Spleen (tissue), 11 donors: ENCODE measurements at regions not wholly inside any gene's neighbourhood (a gene's known extent, or its start where the extent isn't known, plus 50 kb on each side); places are given as distances from the start of the nearest gene placed in this dataset.

Source experiments
- DNase-seq: peaks from one replicate; pipeline ENCODE4 v3.0.0-alpha.2; 2020
- H3K27ac ChIP-seq, 8 donors: fragments of 200-600 bp; sonication (generic) in 7 of 8; 1 replicate in 4 of 8; 2 replicates in 4 of 8; pipeline versions ENCODE4 v1.5.0 to v1.8.0; 2016 to 2021; ENCODE audit warnings: inconsistent platforms in 4 of 8, mild to moderate bottlenecking in 4 of 8, moderate library complexity in 1 of 8
- H3K27me3 ChIP-seq, 7 donors: fragments of 200-600 bp; sonication (generic) in 6 of 7; replicated peaks in 1 of 7; 1 replicate in 4 of 7; 2 replicates in 3 of 7; pipeline versions ENCODE4 v1.5.0 to v1.8.0; 2016 to 2021; ENCODE audit warnings: inconsistent platforms in 3 of 7, mild to moderate bottlenecking in 1 of 7
- H3K36me3 ChIP-seq, 6 donors: fragments of 200-600 bp; sonication (generic) in 5 of 6; 1 replicate in 4 of 6; 2 replicates in 2 of 6; pipeline versions ENCODE4 v1.5.0 to v1.8.0; 2016 to 2021; ENCODE audit warnings: inconsistent platforms in 2 of 6
- H3K4me1 ChIP-seq, 6 donors: fragments of 200-600 bp; sonication (generic) in 5 of 6; 1 replicate in 3 of 6; 2 replicates in 3 of 6; pipeline versions ENCODE4 v1.5.0 to v1.8.0; 2016 to 2021; ENCODE audit warnings: inconsistent platforms in 3 of 6
- H3K4me3 ChIP-seq, 8 donors: fragments of 200-600 bp; sonication (generic) in 7 of 8; 1 replicate in 4 of 8; 2 replicates in 4 of 8; pipeline versions ENCODE4 v1.5.0 to v1.8.0; 2016 to 2021; ENCODE audit warnings: inconsistent platforms in 4 of 8, mild to moderate bottlenecking in 4 of 8, moderate library complexity in 2 of 8
- H3K9me3 ChIP-seq, 8 donors: fragments of 200-600 bp; sonication (generic) in 7 of 8; 1 replicate in 4 of 8; 2 replicates in 4 of 8; pipeline versions ENCODE4 v1.5.0 to v1.8.0; 2016 to 2021; ENCODE audit warnings: inconsistent platforms in 4 of 8
- POLR2A ChIP-seq, 3 donors: fragments of 450-650 bp; IDR thresholded peaks; one replicate each; pipeline ENCODE4 v1.5.1; 2017; ENCODE audit warnings: antibody characterized with exemption in 3 of 3, mild to moderate bottlenecking in 1 of 3
- POLR2AphosphoS5 ChIP-seq, 3 donors: sonication (generic); formaldehyde crosslinking; IDR thresholded peaks; one replicate each; pipeline ENCODE4 v1.5.1; 2017; ENCODE audit warnings: antibody characterized with exemption in 3 of 3
- WGBS, 5 donors: extraction: QIAGEN DNeasy Blood & Tissue Kit in 3 of 5; methylation state at CpG; one replicate each; pipeline versions ENCODE4 v1.1.5 to v1.1.7; 2013 to 2018; 5-methylcytosine and 5-hydroxymethylcytosine counted together
- intact Hi-C: fragments of 100-400 bp; cut with DNase I; formaldehyde crosslinking; loops from one replicate; pipeline ENCODE4 v1.15.0; 2023; ENCODE audit warnings: low total_unique reads
- TF ChIP-seq, protein P1 (sequence below), 11 experiments: fragments of 200-600 bp in 7 of 11; fragments of 450-650 bp in 4 of 11; sonication (generic) in 4 of 11; IDR thresholded peaks in 8 of 11; conservative IDR thresholded peaks in 3 of 11; 1 replicate in 7 of 11; 2 replicates in 4 of 11; pipeline versions ENCODE4 v1.4.0 to v1.8.0; 2016 to 2021; ENCODE audit warnings: antibody characterized with exemption in 11 of 11, inconsistent platforms in 4 of 11, mild to moderate bottlenecking in 1 of 11
- donor health status: healthy with polysubstance abuse.
- donor health status: DM: no; HTN: no; CAD: no; lungs with moderate emphysema.
- donor health status: DM: no; HTN: no; CAD: no.
- donor health status: Bipolar disorder and iron deficiency.
- donor health status: healthy.
- donor health status: DM: no; HTN: no; CAD: no.
- donor health status: DM: yes; HTN: yes; CAD: no.

DNA sequence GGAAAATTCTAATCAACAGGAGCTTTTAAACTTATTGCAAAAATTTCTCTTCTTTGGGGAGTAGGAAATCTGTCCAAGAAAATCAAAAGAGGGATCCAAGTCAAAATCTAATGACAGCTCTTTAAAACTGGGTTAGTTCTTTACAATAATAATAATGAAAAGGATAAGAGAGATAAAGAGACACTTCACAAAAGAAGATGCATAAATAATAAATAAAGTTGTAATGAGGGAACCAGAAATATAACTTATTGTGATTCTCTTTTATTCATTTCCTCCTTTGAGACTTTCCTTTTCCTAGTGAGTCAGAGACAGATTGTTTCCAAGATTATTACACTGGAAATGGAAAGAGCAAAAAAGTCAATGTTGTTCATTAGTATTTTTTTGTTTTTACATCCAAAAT, 1029.3 kb downstream of the PCDH17 start:
- Histone ChIP-seq H3K36me3 (no peaks in the 10 kb centered on the region), H3K27me3 (no peaks in the 10 kb centered on the region), H3K4me3 (no peak overlapping the region), H3K27ac (no peak overlapping the region), H3K4me1 (no peaks in the 10 kb centered on the region), H3K9me3 (peaks cover 0 to 5% (median 0%) of the 10 kb centered on the region in 8 donors)
- TF ChIP-seq, protein P1, sequence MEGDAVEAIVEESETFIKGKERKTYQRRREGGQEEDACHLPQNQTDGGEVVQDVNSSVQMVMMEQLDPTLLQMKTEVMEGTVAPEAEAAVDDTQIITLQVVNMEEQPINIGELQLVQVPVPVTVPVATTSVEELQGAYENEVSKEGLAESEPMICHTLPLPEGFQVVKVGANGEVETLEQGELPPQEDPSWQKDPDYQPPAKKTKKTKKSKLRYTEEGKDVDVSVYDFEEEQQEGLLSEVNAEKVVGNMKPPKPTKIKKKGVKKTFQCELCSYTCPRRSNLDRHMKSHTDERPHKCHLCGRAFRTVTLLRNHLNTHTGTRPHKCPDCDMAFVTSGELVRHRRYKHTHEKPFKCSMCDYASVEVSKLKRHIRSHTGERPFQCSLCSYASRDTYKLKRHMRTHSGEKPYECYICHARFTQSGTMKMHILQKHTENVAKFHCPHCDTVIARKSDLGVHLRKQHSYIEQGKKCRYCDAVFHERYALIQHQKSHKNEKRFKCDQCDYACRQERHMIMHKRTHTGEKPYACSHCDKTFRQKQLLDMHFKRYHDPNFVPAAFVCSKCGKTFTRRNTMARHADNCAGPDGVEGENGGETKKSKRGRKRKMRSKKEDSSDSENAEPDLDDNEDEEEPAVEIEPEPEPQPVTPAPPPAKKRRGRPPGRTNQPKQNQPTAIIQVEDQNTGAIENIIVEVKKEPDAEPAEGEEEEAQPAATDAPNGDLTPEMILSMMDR (IDR thresholded peaks at IDR 0.05 in 8 of 11, conservative IDR thresholded peaks at IDR 0.05 in 3 of 11) = no peak
- TF ChIP-seq POLR2AphosphoS5 (IDR thresholded peaks at IDR 0.05) = no peak
- no peak for TF ChIP-seq POLR2A (IDR thresholded peaks at IDR 0.05)
- intact Hi-C loops = no loop called here
- no peak for DNase-seq

DNA sequence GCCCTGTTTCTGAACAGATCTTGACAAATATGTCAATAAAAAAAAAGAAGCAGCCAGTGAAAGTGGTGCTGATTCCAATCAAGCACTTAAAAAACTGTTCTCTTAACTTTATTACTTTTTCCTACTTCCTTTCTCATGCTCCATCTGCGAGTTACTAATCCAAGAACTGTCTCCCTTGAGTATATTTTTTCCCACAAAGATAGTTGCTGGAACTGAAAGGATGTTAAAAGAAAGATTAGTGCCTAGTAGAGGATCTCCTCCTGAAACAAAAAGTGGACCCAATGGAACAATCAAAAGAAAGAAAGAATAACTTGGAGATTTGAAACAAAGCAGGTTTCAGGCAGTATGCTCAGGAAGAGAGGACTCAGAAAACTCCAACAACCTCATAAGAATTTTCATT, 1034.8 kb downstream of the PCDH17 start:
- H3K27ac ChIP-seq = no peak overlapping the region
- H3K27me3 ChIP-seq = no peaks in the 10 kb centered on the region
- intact Hi-C loops = no loop called here
- no peak for DNase-seq
- TF ChIP-seq, protein P1 (IDR thresholded peaks at IDR 0.05 in 8 of 11, conservative IDR thresholded peaks at IDR 0.05 in 3 of 11) = no peak
- no peak for TF ChIP-seq POLR2AphosphoS5 (IDR thresholded peaks at IDR 0.05)
- no peak for TF ChIP-seq POLR2A (IDR thresholded peaks at IDR 0.05)
- no peaks in the 10 kb centered on the region for H3K4me1 ChIP-seq
- no peak overlapping the region for H3K4me3 ChIP-seq
- WGBS, 5 donors = 36 to 67% (median 49%) methylated on average over 1 of the region's 1 CpG
- H3K9me3 ChIP-seq = peaks cover 0 to 5% (median 0%) of the 10 kb centered on the region in 8 donors
- no peaks in the 10 kb centered on the region for H3K36me3 ChIP-seq

DNA sequence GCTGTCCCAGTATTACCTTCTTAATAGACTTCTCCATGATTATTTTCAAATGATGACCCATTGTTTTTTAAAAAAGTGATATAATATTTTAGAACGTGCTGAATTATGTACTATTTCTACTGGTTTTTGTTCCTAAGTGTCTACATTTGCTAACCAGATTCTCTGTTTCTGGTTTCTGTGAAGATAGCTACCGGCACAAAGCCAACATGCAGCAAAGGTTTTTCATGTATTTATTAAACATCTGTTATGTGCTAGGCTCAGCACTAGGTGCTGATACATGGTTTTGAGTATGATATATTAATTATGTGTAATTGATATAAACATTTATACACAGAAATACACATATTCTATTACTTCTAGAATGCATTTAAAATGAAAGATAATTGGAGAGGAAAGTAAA, 1035.6 kb downstream of the PCDH17 start:
- H3K4me1 ChIP-seq = no peaks in the 10 kb centered on the region
- TF ChIP-seq, protein P1 (IDR thresholded peaks at IDR 0.05 in 8 of 11, conservative IDR thresholded peaks at IDR 0.05 in 3 of 11) = no peak
- TF ChIP-seq POLR2A (IDR thresholded peaks at IDR 0.05) (no peak), POLR2AphosphoS5 (IDR thresholded peaks at IDR 0.05) (no peak)
- no peaks in the 10 kb centered on the region for H3K27me3 ChIP-seq
- intact Hi-C loops = no loop called here
- peaks cover 0 to 5% (median 0%) of the 10 kb centered on the region in 8 donors for H3K9me3 ChIP-seq
- H3K27ac ChIP-seq = no peak overlapping the region
- WGBS, 5 donors = 82 to 92% (median 85%) methylated on average over 2 of the region's 2 CpGs
- DNase-seq = no peak
- no peaks in the 10 kb centered on the region for H3K36me3 ChIP-seq
- no peak overlapping the region for H3K4me3 ChIP-seq

DNA sequence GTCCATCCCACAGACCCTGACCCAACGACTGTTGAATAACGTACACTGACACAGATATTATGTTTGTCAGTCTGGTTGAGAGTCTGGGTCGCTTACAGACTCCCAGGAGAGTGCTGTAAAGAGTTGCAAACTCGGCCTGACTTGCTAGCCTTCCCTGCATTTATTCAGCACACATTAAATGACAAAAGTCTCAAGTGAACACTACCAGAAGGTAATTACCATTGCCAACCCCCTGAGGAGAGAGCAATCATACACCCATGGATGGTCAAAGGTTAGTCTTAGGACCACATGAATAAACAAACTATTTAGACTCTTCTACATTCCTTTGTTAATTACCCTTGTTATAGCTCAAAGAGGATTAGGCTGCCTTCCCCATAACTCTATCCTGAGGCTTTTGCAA, 1048.6 kb downstream of the PCDH17 start:
- Histone ChIP-seq H3K4me1 (no peaks in the 10 kb centered on the region), H3K4me3 (no peak overlapping the region), H3K27ac (no peak overlapping the region), H3K27me3 (no peaks in the 10 kb centered on the region), H3K36me3 (no peaks in the 10 kb centered on the region), H3K9me3 (peaks cover 0 to 6% (median 0%) of the 10 kb centered on the region in 8 donors)
- TF ChIP-seq, protein P1 (IDR thresholded peaks at IDR 0.05 in 8 of 11, conservative IDR thresholded peaks at IDR 0.05 in 3 of 11) = no peak
- TF ChIP-seq POLR2A (IDR thresholded peaks at IDR 0.05) (no peak), POLR2AphosphoS5 (IDR thresholded peaks at IDR 0.05) (no peak)
- intact Hi-C loops = no loop called here
- 59 to 73% (median 60%) methylated on average over 4 of the region's 4 CpGs for WGBS, 5 donors
- no peak for DNase-seq
